Calu3 (cell line): ENCODE measurements at regions not wholly inside any gene's neighbourhood (a gene's known extent, or its start where the extent isn't known, plus 50 kb on each side); places are given as distances from the start of the nearest gene placed in this dataset.
A peak's percentile ranks its signal among the peaks of the same experiment; 100 is the strongest.

ENCODE experiments used
- BruUV-seq: library from RNA; stranded (reverse); fragments of 400-500 nt; replicated peaks from 2 replicates; lab custom pipeline; 2021; lab: Mats Ljungman, UMichigan
- CTCF ChIA-PET: fragments of 300-600 bp; sonication (Branson Sonifier 250); formaldehyde crosslinking; loops from one replicate; lab custom pipeline; 2022; ENCODE audit warnings: antibody characterized with exemption; lab: Charles Lee
- DNase-seq: peaks from one replicate; pipeline ENCODE4 v3.0.0; 2022
- H3K27ac Mint-ChIP-seq: one replicate; pipeline ENCODE4 v1.8.0; 2022; ENCODE audit warnings: mixed read lengths; ENCODE audit not compliant: unreplicated experiment
- H3K27me3 Mint-ChIP-seq: one replicate; pipeline ENCODE4 v1.8.0; 2022; ENCODE audit warnings: mixed read lengths; ENCODE audit not compliant: unreplicated experiment
- H3K36me3 Mint-ChIP-seq: one replicate; pipeline ENCODE4 v1.8.0; 2022; ENCODE audit warnings: mild to moderate bottlenecking, moderate library complexity, mixed read lengths; ENCODE audit not compliant: insufficient read depth, unreplicated experiment
- H3K4me1 Mint-ChIP-seq: one replicate; pipeline ENCODE4 v1.8.0; 2022; ENCODE audit warnings: mild to moderate bottlenecking, low read depth, mixed read lengths; ENCODE audit not compliant: unreplicated experiment
- H3K4me3 Mint-ChIP-seq: one replicate; pipeline ENCODE4 v1.8.0; 2022; ENCODE audit warnings: mild to moderate bottlenecking, low read depth, moderate library complexity, mixed read lengths; ENCODE audit not compliant: unreplicated experiment
- H3K9me3 Mint-ChIP-seq: one replicate; pipeline ENCODE4 v1.8.0; 2022; ENCODE audit warnings: low read depth, mixed read lengths; ENCODE audit not compliant: unreplicated experiment
- intact Hi-C: fragments of 100-400 bp; cut with micrococcal nuclease; formaldehyde crosslinking; loops from one replicate; pipeline ENCODE4 v1.10.0; 2022; ENCODE audit not compliant: unreplicated experiment
- TF ChIP-seq, protein P1 (sequence below): fragments of 200-600 bp; IDR thresholded peaks from one replicate; pipeline ENCODE4 v1.8.0; 2022; ENCODE audit warnings: antibody characterized with exemption; ENCODE audit not compliant: unreplicated experiment

DNA sequence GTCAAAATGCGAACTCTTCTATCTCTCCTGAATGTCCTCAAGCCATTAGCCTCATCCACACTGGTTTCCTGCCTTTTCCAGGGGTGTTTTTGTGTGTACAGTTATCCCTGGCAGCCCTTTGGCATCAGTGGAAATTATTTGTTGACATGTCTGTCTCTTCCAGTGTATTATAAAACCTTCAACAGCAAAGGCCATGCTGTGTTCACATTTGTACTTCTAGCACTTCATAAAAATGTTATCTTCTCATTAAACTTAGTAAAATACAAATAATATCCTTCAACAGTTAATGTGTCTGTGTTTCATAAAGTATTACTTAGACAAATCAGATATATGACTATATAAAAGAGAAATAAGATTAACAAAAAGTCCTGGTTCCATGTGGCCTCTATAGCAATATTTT is 359.5 kb upstream of the ARGLU1 start:
- H3K27me3 Mint-ChIP-seq: no peaks in the 10 kb centered on the region
- TF ChIP-seq, protein P1, sequence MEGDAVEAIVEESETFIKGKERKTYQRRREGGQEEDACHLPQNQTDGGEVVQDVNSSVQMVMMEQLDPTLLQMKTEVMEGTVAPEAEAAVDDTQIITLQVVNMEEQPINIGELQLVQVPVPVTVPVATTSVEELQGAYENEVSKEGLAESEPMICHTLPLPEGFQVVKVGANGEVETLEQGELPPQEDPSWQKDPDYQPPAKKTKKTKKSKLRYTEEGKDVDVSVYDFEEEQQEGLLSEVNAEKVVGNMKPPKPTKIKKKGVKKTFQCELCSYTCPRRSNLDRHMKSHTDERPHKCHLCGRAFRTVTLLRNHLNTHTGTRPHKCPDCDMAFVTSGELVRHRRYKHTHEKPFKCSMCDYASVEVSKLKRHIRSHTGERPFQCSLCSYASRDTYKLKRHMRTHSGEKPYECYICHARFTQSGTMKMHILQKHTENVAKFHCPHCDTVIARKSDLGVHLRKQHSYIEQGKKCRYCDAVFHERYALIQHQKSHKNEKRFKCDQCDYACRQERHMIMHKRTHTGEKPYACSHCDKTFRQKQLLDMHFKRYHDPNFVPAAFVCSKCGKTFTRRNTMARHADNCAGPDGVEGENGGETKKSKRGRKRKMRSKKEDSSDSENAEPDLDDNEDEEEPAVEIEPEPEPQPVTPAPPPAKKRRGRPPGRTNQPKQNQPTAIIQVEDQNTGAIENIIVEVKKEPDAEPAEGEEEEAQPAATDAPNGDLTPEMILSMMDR: no peak
- no peak overlapping the region for H3K4me3 Mint-ChIP-seq
- no peak overlapping the region for H3K27ac Mint-ChIP-seq
- CTCF ChIA-PET: no interaction called here
- intact Hi-C loops: no loop called here
- no peaks in the 10 kb centered on the region for H3K9me3 Mint-ChIP-seq
- H3K36me3 Mint-ChIP-seq: no peaks in the 10 kb centered on the region
- no TSS peak for BruUV-seq
- no peak for DNase-seq
- no peaks in the 10 kb centered on the region for H3K4me1 Mint-ChIP-seq

DNA sequence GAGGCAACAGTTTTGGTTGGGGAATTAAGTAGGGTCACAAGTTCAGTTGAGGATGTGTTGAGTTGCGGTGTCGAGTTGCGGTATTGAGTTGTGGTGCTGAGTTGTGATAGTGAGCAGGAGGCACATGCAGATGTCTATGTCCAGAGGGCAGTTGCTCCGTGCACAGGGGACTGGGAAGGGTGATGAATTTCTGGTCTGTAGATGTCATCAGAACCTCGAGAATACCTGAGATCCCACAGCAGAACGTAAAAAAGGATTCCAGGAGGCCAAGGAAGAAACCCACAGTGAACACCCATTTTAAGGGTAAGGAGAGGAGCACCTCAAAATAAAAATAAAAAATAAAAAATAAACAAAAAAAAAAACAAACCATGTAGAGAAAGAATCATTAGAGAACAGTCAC is 354.4 kb upstream of the ARGLU1 start:
- Mint-ChIP-seq H3K27me3 (no peaks in the 10 kb centered on the region), H3K4me3 (no peak overlapping the region), H3K27ac (no peak overlapping the region), H3K36me3 (no peaks in the 10 kb centered on the region), H3K9me3 (no peaks in the 10 kb centered on the region), H3K4me1 (no peaks in the 10 kb centered on the region)
- CTCF ChIA-PET: interaction anchor here (0.6 kb wide), 1 partner anchor 953 kb away, joined by 3 read pairs; no protein-coding TSS in a partner anchor
- no peak for DNase-seq
- no TSS peak for BruUV-seq
- intact Hi-C loops: no loop called here
- TF ChIP-seq, protein P1: no peak

DNA sequence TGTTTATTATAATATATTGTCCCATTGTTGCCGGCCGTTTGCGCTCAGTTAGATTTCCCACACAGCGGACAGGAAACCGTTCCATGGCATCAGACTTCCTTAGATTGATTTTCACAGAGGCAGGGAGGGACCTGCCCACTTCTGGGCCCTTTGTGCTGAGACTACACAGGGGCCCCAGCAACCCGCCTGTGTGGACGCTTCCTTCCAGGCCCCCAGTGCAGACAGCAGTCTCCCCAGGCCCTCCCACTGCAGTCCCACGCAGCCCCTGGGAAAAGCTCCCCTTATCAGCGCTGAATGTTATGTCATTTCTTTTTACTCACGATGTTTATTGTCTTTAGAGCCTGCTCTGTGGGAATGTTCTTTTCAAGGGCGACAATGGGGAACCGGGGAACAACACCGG is 351.7 kb upstream of the ARGLU1 start:
- Mint-ChIP-seq H3K27ac (no peak overlapping the region), H3K36me3 (no peaks in the 10 kb centered on the region), H3K4me3 (peak overlapping the region; percentile 50), H3K9me3 (no peaks in the 10 kb centered on the region), H3K27me3 (no peaks in the 10 kb centered on the region), H3K4me1 (no peaks in the 10 kb centered on the region)
- CTCF ChIA-PET: no interaction called here
- no peak for DNase-seq
- no TSS peak for BruUV-seq
- TF ChIP-seq, protein P1: no peak
- intact Hi-C loops: loop anchor here (5.0 to 10.0 kb wide), 2 partner anchors 203 to 375 kb away; no protein-coding TSS in a partner anchor

DNA sequence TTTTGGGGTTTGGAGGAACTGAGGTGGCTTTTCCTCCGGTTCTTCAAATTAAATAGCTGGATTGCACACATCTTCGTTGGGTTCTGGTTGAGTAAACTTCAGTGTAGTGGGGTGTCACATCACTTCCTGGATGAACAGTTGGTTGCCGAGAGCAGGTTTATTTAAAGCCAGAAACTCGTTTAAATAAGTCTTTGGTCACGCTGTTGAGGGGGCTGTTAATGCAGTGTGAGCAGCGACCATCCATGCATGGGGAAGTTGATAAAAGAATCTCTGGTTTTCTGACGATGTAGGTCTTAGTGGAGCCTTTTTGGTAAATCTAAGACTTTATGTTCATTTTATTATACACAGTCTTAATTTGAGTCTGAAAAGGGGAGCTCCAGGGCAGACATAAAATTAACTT is 351.2 kb upstream of the ARGLU1 start:
- CTCF ChIA-PET: no interaction called here
- intact Hi-C loops: loop anchor here (5.0 to 10.0 kb wide), 2 partner anchors 203 to 374 kb away; no protein-coding TSS in a partner anchor
- no TSS peak for BruUV-seq

More for the DNA sequence above, 351.2 kb upstream of the ARGLU1 start:
- H3K27ac Mint-ChIP-seq: no peak overlapping the region
- H3K36me3 Mint-ChIP-seq: no peaks in the 10 kb centered on the region
- H3K4me1 Mint-ChIP-seq: no peaks in the 10 kb centered on the region
- TF ChIP-seq, protein P1: no peak
- peak overlapping the region; percentile 50 for H3K4me3 Mint-ChIP-seq
- H3K9me3 Mint-ChIP-seq: no peaks in the 10 kb centered on the region
- DNase-seq: no peak
- no peaks in the 10 kb centered on the region for H3K27me3 Mint-ChIP-seq
